H9 (cell line): ENCODE measurements at regions not wholly inside any gene's neighbourhood (a gene's known extent, or its start where the extent isn't known, plus 50 kb on each side); places are given as distances from the start of the nearest gene placed in this dataset.

Source experiments
- DNase-seq: peaks from one replicate; pipeline ENCODE4 v3.0.0-alpha.2; 2017
- H2AFZ ChIP-seq: one replicate; pipeline ENCODE4 v1.6.1; 2013; ENCODE audit warnings: mild to moderate bottlenecking, low read length, control low read depth, moderate library complexity
- H2AK5ac ChIP-seq: 2 replicates; pipeline ENCODE4 v1.6.1; 2013; ENCODE audit warnings: low read length, control low read depth, mixed read lengths; ENCODE audit not compliant: insufficient read length
- H2BK120ac ChIP-seq: one replicate; pipeline ENCODE4 v1.6.1; 2013; ENCODE audit warnings: low read depth, mild to moderate bottlenecking, low read length, control low read depth, inconsistent platforms; ENCODE audit not compliant: poor library complexity, severe bottlenecking
- H2BK12ac ChIP-seq: 2 replicates; pipeline ENCODE4 v1.6.1; 2013; ENCODE audit warnings: low read length, control low read depth, mixed read lengths, low read depth; ENCODE audit not compliant: insufficient read length
- H2BK15ac ChIP-seq: 2 replicates; pipeline ENCODE4 v1.6.1; 2013; ENCODE audit warnings: low read depth, low read length, control low read depth
- H2BK20ac ChIP-seq: one replicate; pipeline ENCODE4 v1.6.1; 2013; ENCODE audit warnings: low read depth, mild to moderate bottlenecking, low read length, control low read depth, inconsistent platforms; ENCODE audit not compliant: poor library complexity, severe bottlenecking
- H2BK5ac ChIP-seq: 2 replicates; pipeline ENCODE4 v1.6.1; 2013; ENCODE audit warnings: low read length, control low read depth, mixed read lengths; ENCODE audit not compliant: insufficient read length
- H3K14ac ChIP-seq: 2 replicates; pipeline ENCODE4 v1.6.1; 2013; ENCODE audit warnings: low read length, control low read depth; ENCODE audit not compliant: insufficient read depth
- H3K18ac ChIP-seq: 2 replicates; pipeline ENCODE4 v1.6.1; 2013; ENCODE audit warnings: low read depth, mild to moderate bottlenecking, mixed read lengths, low read length, control low read depth; ENCODE audit not compliant: insufficient read length
- H3K23ac ChIP-seq: 2 replicates; pipeline ENCODE4 v1.6.1; 2013; ENCODE audit warnings: low read length, control low read depth, mixed read lengths, low read depth; ENCODE audit not compliant: insufficient read length
- H3K23me2 ChIP-seq: 2 replicates; pipeline ENCODE4 v1.6.1; 2013; ENCODE audit warnings: low read depth, mild to moderate bottlenecking, mixed read lengths, low read length, control low read depth; ENCODE audit not compliant: insufficient read length, poor library complexity, severe bottlenecking
- H3K27ac ChIP-seq: 2 replicates; pipeline ENCODE4 v1.5.1; 2013; ENCODE audit warnings: low read length, control low read depth, mixed read lengths, low read depth; ENCODE audit not compliant: insufficient read length
- H3K27me3 ChIP-seq: 2 replicates; pipeline ENCODE4 v1.6.1; 2013; ENCODE audit warnings: low read length, control low read depth, inconsistent platforms; ENCODE audit not compliant: insufficient read depth
- H3K4ac ChIP-seq: 2 replicates; pipeline ENCODE4 v1.6.1; 2013; ENCODE audit warnings: low read depth, mild to moderate bottlenecking, control low read depth, inconsistent platforms, low read length, moderate library complexity
- H3K4me1 ChIP-seq: 2 replicates; pipeline ENCODE4 v1.6.1; 2013; ENCODE audit warnings: low read length, control low read depth, inconsistent platforms; ENCODE audit not compliant: insufficient read depth
- H3K4me2 ChIP-seq: 2 replicates; pipeline ENCODE4 v1.6.1; 2013; ENCODE audit warnings: low read length, control low read depth, mixed read lengths; ENCODE audit not compliant: insufficient read length, insufficient read depth
- H3K56ac ChIP-seq: 2 replicates; pipeline ENCODE4 v1.6.1; 2013; ENCODE audit warnings: low read depth, mild to moderate bottlenecking, mixed read lengths, low read length, control low read depth; ENCODE audit not compliant: insufficient read length
- H3K79me1 ChIP-seq: 2 replicates; pipeline ENCODE4 v1.6.1; 2013; ENCODE audit warnings: low read depth, mild to moderate bottlenecking, moderate library complexity, low read length, control low read depth, inconsistent platforms; ENCODE audit not compliant: insufficient read depth, poor library complexity, severe bottlenecking
- H3K79me2 ChIP-seq: 2 replicates; pipeline ENCODE4 v1.6.1; 2013; ENCODE audit warnings: low read length, control low read depth, inconsistent platforms; ENCODE audit not compliant: insufficient read depth
- H3K9ac ChIP-seq: 2 replicates; pipeline ENCODE4 v1.6.1; 2013; ENCODE audit warnings: low read length, control low read depth, mixed read lengths; ENCODE audit not compliant: insufficient read length; ENCODE audit errors: extremely low read depth
- H3K9me3 ChIP-seq: one replicate; pipeline ENCODE4 v1.6.1; 2013; ENCODE audit warnings: low read depth, low read length, inconsistent platforms; ENCODE audit not compliant: control insufficient read depth
- H3T11ph ChIP-seq: one replicate; pipeline ENCODE4 v1.6.1; 2013; ENCODE audit warnings: mild to moderate bottlenecking, low read length, control low read depth, inconsistent platforms
- H4K20me1 ChIP-seq: one replicate; pipeline ENCODE4 v1.6.1; 2013; ENCODE audit not compliant: control insufficient read depth, insufficient read length, insufficient read depth
- H4K5ac ChIP-seq: 2 replicates; pipeline ENCODE4 v1.6.1; 2013; ENCODE audit warnings: low read depth, mild to moderate bottlenecking, mixed read lengths, low read length, control low read depth; ENCODE audit not compliant: insufficient read length
- H4K8ac ChIP-seq: replicated peaks from 2 replicates; pipeline ENCODE4 v1.6.1; 2013; ENCODE audit warnings: low read length, control low read depth, mixed read lengths, low read depth; ENCODE audit not compliant: insufficient read length
- H4K91ac ChIP-seq: 2 replicates; pipeline ENCODE4 v1.6.1; 2013; ENCODE audit warnings: low read depth, mild to moderate bottlenecking, moderate library complexity, mixed read lengths, low read length, control low read depth; ENCODE audit not compliant: insufficient read length
- H3K27ac Mint-ChIP-seq, 3 experiments: 2 replicates in 2 of 3; 3 replicates in 1 of 3; pipeline ENCODE4 v1.8.0; 2020 to 2021; ENCODE audit warnings: mixed read lengths in 3 of 3, mild to moderate bottlenecking in 1 of 3, moderate library complexity in 1 of 3
- H3K27me3 Mint-ChIP-seq: 2 replicates; pipeline ENCODE4 v1.8.0; 2021; ENCODE audit warnings: low read depth, mild to moderate bottlenecking, moderate library complexity, mixed read lengths
- H3K36me3 Mint-ChIP-seq, 3 experiments: 2 replicates in 2 of 3; 3 replicates in 1 of 3; pipeline ENCODE4 v1.8.0; 2020 to 2021; ENCODE audit warnings: low read depth in 3 of 3, mixed read lengths in 3 of 3; ENCODE audit not compliant: insufficient read depth in 1 of 3
- H3K4me1 Mint-ChIP-seq, 2 experiments: 2 replicates each; pipeline ENCODE4 v1.8.0; 2020; ENCODE audit warnings: mixed read lengths in 2 of 2
- H3K4me3 Mint-ChIP-seq, 2 experiments: 2 replicates in 1 of 2; 3 replicates in 1 of 2; pipeline ENCODE4 v1.8.0; 2020 to 2021; ENCODE audit warnings: mild to moderate bottlenecking in 2 of 2, mixed read lengths in 2 of 2, moderate library complexity in 1 of 2
- H3K9me3 Mint-ChIP-seq, 2 experiments: 2 replicates in 1 of 2; 3 replicates in 1 of 2; pipeline ENCODE4 v1.8.0; 2020; ENCODE audit warnings: mild to moderate bottlenecking in 2 of 2, mixed read lengths in 2 of 2, moderate library complexity in 1 of 2
- WGBS: extraction: QIAGEN DNeasy Blood & Tissue Kit; methylation state at CpG from one replicate; pipeline ENCODE4 v1.1.7; 2013; ENCODE audit warnings: missing lambda C conversion rate, low lambda C conversion rate, mixed read lengths; ENCODE audit not compliant: insufficient read length; ENCODE audit errors: extremely low coverage; 5-methylcytosine and 5-hydroxymethylcytosine counted together
- TF ChIP-seq, protein P1 (sequence below): fragments of 200-600 bp; sonication (generic); conservative IDR thresholded peaks from 3 replicates; pipeline ENCODE4 v1.8.0; 2021; ENCODE audit warnings: antibody characterized with exemption, mild to moderate bottlenecking

DNA sequence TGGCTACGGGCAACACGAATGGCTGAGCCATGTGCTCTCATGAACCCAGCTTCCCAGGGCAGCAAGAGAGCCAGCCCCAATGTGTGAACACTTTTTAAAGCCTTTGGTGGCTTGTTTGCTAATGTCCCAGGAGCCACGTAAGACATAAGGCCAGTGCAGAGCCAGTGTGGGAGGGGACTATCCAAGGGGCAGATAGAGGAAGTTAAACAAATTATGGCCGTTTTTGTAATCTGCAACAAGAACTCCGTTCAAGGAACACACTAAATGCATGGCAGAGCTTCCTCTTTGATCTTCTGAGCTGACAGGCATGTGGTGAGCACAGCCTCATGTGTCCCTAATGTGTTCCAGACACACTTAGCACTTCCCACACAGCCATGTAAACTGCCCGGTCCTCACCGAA lies 133.3 kb downstream of the TEX36 start:
- no peak overlapping the region for H2AK5ac ChIP-seq
- no CpG with 5 or more reads among the region's 7 CpGs for WGBS
- H3K4me2 ChIP-seq, result no peak overlapping the region
- Mint-ChIP-seq H3K4me1 (peaks cover 17 to 19% of the 10 kb centered on the region in 2 experiments), H3K4me3 (no peak overlapping the region), H3K36me3 (no peaks in the 10 kb centered on the region), H3K27ac (no peak overlapping the region), H3K9me3 (peaks cover 4 to 6% of the 10 kb centered on the region in 2 experiments; a peak in 3 of 5 replicates), H3K27me3 (peaks cover 15% of the 10 kb centered on the region)
- H3K4ac ChIP-seq, result no peak overlapping the region
- no peak overlapping the region for H2BK12ac ChIP-seq
- no peaks in the 10 kb centered on the region for H3K9me3 ChIP-seq
- no peak overlapping the region for H2AFZ ChIP-seq
- H3K27ac ChIP-seq, result no peak overlapping the region
- TF ChIP-seq, protein P1, sequence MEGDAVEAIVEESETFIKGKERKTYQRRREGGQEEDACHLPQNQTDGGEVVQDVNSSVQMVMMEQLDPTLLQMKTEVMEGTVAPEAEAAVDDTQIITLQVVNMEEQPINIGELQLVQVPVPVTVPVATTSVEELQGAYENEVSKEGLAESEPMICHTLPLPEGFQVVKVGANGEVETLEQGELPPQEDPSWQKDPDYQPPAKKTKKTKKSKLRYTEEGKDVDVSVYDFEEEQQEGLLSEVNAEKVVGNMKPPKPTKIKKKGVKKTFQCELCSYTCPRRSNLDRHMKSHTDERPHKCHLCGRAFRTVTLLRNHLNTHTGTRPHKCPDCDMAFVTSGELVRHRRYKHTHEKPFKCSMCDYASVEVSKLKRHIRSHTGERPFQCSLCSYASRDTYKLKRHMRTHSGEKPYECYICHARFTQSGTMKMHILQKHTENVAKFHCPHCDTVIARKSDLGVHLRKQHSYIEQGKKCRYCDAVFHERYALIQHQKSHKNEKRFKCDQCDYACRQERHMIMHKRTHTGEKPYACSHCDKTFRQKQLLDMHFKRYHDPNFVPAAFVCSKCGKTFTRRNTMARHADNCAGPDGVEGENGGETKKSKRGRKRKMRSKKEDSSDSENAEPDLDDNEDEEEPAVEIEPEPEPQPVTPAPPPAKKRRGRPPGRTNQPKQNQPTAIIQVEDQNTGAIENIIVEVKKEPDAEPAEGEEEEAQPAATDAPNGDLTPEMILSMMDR, result no peak
- H2BK5ac ChIP-seq, result no peak overlapping the region
- H3K18ac ChIP-seq, result no peak overlapping the region
- H3K23me2 ChIP-seq, result no peaks in the 10 kb centered on the region
- DNase-seq, result no peak
- H2BK20ac ChIP-seq, result no peak overlapping the region
- no peak overlapping the region for H4K91ac ChIP-seq
- H3K4me1 ChIP-seq, result peaks cover 3% of the 10 kb centered on the region; the same call in 1 of the 2 replicates
- H4K8ac ChIP-seq, result no peak overlapping the region
- H3K79me1 ChIP-seq, result no peaks in the 10 kb centered on the region
- H4K5ac ChIP-seq, result no peak overlapping the region
- H4K20me1 ChIP-seq, result no peaks in the 10 kb centered on the region
- no peak overlapping the region for H3K14ac ChIP-seq
- H3K9ac ChIP-seq, result no peak overlapping the region
- no peak overlapping the region for H2BK15ac ChIP-seq
- no peak overlapping the region for H3K56ac ChIP-seq
- H3K79me2 ChIP-seq, result no peaks in the 10 kb centered on the region
- H3K23ac ChIP-seq, result no peak overlapping the region
- H2BK120ac ChIP-seq, result no peak overlapping the region
- H3K27me3 ChIP-seq, result no peaks in the 10 kb centered on the region
- no peak overlapping the region for H3T11ph ChIP-seq
